ENCODE measurements at regions not wholly inside any gene's neighbourhood (a gene's known extent, or its start where the extent isn't known, plus 50 kb on each side); places are given as distances from the start of the nearest gene placed in this dataset.

DNA sequence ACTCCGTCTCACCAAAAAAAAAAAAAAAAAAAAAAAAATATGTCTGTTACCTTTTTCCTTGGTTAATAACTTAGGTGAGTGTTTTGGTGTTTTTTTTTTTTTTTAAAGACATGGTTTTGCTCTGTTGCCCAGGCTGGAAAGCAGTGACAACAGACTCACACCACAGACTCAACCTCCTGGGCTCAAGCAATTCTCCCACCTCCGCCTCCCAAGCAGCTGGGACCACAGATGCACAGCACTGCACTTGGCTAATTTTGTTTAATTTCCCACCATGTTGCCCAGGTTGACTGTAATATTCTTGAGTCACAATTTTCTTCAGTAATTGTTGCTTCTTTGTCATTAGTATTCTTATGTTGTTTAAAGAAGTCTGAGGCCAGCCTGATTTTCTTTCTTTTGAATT lies 149.2 kb upstream of the SYT6 start:
- no peak for TF ChIP-seq POLR2A (IDR thresholded peaks at IDR 0.05)
- TF ChIP-seq, protein P1, sequence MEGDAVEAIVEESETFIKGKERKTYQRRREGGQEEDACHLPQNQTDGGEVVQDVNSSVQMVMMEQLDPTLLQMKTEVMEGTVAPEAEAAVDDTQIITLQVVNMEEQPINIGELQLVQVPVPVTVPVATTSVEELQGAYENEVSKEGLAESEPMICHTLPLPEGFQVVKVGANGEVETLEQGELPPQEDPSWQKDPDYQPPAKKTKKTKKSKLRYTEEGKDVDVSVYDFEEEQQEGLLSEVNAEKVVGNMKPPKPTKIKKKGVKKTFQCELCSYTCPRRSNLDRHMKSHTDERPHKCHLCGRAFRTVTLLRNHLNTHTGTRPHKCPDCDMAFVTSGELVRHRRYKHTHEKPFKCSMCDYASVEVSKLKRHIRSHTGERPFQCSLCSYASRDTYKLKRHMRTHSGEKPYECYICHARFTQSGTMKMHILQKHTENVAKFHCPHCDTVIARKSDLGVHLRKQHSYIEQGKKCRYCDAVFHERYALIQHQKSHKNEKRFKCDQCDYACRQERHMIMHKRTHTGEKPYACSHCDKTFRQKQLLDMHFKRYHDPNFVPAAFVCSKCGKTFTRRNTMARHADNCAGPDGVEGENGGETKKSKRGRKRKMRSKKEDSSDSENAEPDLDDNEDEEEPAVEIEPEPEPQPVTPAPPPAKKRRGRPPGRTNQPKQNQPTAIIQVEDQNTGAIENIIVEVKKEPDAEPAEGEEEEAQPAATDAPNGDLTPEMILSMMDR (IDR thresholded peaks at IDR 0.05): no peak

All from prostate gland (tissue), 2 donors.